ENCODE measurements at regions not wholly inside any gene's neighbourhood (a gene's known extent, or its start where the extent isn't known, plus 50 kb on each side); places are given as distances from the start of the nearest gene placed in this dataset.

DNA sequence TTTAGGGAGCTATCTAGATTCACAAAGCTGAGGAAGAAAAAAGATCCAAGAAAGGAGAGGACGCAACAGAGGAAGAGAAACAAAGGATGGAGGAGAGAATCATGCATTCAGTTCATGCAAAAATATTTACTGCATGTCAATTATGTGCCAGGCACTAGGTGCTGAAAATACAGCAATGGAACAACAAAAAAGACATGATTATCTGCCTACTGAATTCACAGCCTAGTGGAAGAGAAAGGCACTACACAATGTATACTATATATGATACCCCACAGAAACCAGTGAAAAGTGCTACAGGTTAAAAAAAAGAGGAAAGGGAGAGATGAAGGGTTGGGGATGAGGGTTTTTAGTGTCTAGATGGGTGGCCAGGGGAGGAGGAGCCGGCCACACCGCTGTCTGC is 520.4 kb upstream of the CELF2 start:
- TF ChIP-seq, protein P1, sequence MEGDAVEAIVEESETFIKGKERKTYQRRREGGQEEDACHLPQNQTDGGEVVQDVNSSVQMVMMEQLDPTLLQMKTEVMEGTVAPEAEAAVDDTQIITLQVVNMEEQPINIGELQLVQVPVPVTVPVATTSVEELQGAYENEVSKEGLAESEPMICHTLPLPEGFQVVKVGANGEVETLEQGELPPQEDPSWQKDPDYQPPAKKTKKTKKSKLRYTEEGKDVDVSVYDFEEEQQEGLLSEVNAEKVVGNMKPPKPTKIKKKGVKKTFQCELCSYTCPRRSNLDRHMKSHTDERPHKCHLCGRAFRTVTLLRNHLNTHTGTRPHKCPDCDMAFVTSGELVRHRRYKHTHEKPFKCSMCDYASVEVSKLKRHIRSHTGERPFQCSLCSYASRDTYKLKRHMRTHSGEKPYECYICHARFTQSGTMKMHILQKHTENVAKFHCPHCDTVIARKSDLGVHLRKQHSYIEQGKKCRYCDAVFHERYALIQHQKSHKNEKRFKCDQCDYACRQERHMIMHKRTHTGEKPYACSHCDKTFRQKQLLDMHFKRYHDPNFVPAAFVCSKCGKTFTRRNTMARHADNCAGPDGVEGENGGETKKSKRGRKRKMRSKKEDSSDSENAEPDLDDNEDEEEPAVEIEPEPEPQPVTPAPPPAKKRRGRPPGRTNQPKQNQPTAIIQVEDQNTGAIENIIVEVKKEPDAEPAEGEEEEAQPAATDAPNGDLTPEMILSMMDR (conservative IDR thresholded peaks at IDR 0.05) = no peak
- TF ChIP-seq EZH2 (IDR thresholded peaks at IDR 0.05; ENCODE audit: low read depth) = no peak
